HG02588 (cell line): ENCODE measurements at regions not wholly inside any gene's neighbourhood (a gene's known extent, or its start where the extent isn't known, plus 50 kb on each side); places are given as distances from the start of the nearest gene placed in this dataset.
"Not testable (repeated sequence)": the region's sequence is repeated elsewhere in the genome, so short reads cannot be mapped to it uniquely, and the experiment has no call there.

ENCODE experiments used
- ATAC-seq: cut with Tn5 transposase; IDR thresholded peaks from one replicate; pipeline ENCODE4 v1.9.1; 2021; ENCODE audit warnings: mild to moderate bottlenecking, moderate library complexity; ENCODE audit not compliant: unreplicated experiment

- no peak for ATAC-seq
Measured at GRCh38 chr9:106038266-106039001, 344.1 kb downstream of the TMEM38B start.

DNA sequence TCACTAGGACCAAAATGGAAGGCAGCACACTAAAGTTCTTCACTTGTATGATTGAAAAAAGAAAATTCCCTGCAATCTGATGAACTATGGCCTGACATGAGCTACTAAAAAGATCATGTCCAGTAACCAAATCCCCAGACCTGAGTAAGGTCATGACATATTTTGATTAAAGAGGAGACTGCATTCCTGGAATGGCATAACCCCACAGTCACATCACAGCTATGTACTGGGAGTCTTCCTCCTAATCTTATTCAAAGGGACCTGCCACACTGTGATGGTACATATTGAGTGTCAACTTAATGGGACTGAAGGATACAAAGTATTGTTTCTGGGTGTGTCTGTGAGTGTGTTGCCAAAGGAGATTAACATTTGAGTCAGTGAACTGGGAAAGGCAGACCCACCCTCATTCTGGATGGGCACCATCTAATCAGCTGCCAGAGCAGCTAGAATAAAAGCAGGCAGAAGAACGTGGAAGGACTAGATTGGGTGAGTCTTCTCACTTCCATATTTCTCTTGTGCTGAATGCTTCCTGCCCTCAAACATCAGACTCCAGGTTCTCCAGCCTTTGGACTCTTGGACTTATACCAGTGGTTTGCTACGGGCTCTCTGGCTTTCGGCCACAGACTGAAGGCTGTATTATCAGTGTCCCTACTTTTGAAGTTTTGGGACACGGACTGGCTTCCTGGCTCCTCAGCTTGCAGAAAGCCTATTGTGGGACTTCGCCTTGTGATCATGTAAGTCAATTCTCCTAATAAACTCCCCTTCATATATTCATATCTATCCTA, 345.0 kb downstream of the TMEM38B start:
- ATAC-seq, result no peak

GRCh38 chr9:106041920-106042319, 347.6 kb downstream of the TMEM38B start:
- not testable (repeated sequence) for ATAC-seq

DNA sequence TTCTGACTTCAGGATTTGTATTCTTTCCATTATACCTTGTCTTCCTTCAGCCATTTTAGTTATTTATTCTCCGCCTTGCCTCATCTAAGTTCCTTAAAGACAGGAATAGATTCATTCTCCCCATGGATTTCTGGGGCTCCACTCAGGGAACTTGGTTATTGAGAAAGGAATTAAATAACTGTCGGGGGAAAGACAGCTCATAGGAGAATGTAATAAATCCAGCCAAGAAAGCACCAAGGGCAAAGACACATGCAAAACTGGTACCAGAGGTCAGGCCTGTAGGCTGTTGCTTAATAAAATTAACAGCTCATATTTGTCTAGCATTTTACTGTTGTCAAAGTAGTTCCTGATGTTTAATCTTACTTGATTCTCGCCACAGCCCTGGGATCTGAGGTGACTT, 357.2 kb downstream of the TMEM38B start:
- ATAC-seq, result no peak

GRCh38 chr9:106052166-106052565, 357.8 kb downstream of the TMEM38B start:
- no peak for ATAC-seq

GRCh38 chr9:106052735-106053134, 358.4 kb downstream of the TMEM38B start:
- ATAC-seq, result no peak

DNA sequence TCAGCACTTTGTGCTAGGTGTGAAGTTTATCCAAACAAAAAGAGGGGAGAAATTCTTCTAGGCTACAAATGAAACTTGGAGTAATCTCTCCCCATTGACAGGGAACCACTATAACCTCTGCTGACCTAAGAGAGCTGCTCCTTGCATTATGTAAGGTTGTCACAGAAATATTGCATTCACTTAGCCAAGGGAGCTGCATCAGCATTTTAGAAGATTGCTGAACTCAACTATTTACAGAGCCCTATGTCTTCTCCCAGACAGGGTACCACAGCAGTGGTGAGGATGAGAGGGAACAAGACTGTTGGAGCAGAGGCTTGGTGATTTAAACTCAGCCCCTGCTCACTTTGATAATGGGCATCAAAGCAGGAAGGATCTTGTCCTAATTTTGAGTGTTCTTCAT, 362.0 kb downstream of the TMEM38B start:
- ATAC-seq, result no peak

- ATAC-seq, result no peak
Measured at GRCh38 chr9:106058460-106058859, 364.1 kb downstream of the TMEM38B start.

- no peak for ATAC-seq
Measured at GRCh38 chr9:106059886-106060285, 365.5 kb downstream of the TMEM38B start.

GRCh38 chr9:106060885-106061284, 366.5 kb downstream of the TMEM38B start:
- no peak for ATAC-seq

GRCh38 chr9:106062250-106062649, 367.9 kb downstream of the TMEM38B start:
- no peak for ATAC-seq

DNA sequence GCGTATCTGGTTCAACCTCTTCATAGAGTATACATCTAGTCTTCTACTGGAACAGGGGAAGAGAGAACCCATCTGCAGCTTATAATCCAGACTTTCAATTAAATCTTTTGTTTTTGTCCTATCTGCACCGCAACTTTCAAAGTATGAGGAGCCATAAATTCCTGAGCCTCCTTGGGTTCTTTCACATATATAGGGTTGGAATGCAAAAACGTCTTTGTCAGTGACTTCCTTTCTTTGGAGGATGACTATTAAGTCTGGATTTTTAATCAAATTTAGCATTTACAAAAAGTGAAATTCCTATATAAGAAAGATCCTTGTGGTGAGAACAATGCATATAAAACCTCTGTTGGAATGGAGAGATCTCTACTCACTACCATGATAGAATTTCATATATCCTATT, 370.8 kb downstream of the TMEM38B start:
- no peak for ATAC-seq

DNA sequence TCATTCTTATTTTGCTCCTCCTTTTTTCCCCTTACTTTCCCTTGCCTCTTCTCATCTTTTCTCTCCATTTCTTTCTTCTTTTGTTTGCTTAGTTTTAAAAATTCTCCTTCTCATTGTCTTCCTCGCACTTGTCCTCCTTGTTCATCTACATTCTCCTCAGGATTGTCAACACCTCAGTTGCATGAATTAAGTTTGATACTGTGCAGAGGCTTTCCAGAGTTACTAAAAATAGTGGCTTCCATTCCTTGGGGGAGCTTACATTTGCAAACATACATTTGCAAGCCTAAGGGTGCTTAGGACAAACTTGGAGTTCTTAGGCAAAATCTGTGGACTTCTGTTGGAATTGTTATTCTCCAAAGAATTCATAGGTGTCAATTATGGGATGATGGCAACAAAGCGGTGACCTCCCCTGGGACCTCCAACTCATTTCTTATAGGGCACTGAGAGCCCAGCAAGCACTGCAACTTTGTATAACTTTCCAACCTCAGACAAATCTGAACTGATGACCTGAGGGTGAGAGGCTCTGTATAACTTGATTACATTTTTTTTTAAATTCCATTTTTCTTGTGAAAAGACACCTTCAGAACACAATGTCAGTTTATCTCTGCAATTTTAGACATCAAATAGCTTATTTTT, 371.4 kb downstream of the TMEM38B start:
- ATAC-seq, result no peak

DNA sequence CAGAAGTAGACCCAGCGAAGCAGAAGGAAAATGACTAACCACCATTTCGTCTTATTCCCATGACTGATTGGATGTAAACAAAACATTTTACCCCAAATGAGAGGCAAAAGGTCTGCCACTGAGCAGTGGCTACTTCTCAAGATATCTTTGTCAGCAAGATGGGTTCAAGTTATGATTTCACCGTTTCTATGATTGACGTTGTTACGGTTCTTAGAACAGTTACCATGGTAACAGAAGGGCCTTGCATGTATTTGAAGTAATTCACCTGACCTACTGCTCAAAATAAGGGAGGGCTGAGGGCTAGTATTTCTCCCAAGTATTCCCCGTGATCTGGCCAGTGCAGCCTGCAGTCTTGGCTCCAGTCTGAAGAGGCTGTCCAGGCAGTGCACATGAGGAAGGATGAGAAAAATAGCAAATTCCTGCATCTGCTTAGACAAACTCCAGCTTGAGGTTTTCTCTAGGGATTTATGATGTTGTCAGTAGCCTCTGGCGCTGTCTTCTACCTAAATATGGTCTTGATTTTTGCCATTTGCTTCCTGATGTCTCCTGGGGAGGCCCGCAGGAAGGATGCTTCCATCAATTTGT, 372.7 kb downstream of the TMEM38B start:
- ATAC-seq, result no peak

- ATAC-seq, result no peak
Measured at GRCh38 chr9:106069241-106069640, 374.9 kb downstream of the TMEM38B start.

DNA sequence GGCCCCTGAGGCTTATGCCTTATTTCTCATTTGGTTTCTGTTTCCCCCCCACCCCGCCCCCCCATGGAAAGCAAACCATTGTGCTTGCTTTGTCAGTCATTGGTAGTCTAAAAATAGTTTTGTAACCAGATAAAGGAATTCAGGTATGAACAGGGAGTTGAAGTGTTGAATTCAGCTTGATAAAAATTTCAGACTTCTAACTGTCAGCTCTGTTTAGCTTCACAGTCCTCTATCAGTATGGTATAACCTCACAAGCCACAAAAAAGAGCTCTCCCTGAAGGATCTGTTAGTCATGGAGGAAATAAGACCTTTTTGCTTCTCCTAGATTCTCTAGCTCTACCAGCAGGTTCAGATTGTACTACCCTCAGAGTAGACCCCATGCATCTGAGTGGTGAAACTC, 378.1 kb downstream of the TMEM38B start:
- ATAC-seq, result no peak

DNA sequence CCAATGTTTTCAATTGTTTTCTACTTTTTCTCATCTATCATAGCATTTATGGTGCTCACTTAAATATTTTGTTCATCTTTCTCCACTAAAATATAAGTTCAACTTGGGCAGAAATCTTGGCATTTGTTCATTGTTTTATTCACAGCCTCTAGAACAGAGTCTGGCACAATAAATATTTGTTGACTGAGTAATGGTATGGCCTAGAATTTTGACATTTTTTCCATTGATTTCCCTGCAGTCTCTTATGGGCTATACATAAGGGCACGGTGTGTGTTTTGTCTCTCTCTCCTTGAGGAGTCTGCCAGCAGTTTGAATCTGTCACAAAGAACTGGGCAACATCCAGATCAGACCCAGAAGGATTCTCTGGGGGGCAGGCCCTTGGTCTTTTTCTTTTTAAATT, 379.7 kb downstream of the TMEM38B start:
- no peak for ATAC-seq

DNA sequence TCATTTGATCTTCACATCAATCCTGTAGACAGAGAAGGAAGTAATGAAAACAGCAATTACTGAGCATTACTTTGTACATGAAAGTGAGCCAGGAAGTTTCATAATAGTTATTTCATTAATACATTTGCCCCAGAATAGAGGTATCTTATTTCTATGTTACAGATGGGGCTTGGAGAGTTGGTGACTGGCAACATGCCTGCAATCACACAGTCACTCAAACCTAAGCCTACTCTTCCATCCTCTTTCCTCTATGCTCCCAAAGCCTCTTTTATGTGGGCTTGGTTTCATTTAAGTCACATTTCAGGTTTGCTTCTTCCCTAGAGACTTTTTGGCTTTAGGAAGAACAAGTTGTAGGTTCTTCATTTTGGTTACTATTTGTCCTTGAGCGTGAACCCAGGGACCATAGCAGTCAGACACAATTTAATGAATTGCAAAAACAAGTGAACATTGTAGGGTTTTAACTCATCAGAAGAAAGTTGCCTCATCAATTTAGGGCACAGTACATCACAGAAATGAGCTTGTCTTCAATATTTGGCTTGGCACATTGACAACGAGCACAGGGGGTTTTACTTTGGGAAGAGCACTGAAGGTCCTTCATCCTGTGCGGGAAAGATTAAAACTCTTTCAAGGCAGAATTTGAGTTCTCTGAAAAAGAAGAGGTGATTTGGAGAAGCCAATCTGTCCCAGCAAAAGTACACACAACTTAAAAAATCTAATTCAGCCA, 381.1 kb downstream of the TMEM38B start:
- ATAC-seq, result no peak

DNA sequence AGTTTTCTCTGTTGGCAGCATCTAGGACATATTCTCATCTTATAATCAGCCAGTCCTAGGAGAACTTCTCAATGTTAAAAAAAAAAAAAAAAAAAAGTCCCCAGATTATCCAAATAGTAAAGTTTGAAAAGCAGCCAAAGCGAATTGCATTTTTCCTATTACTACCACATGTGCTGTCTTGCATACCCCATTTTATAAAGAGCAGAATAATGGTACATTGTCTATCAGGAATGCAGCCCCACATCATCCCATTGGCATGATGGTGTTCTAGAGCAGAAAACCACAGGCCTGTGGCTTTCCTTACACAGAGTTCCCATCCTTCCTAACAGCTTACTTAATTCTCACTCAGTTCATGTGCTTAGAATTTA, 381.6 kb downstream of the TMEM38B start:
- no peak for ATAC-seq

- ATAC-seq, result no peak
Measured at GRCh38 chr9:106076711-106077110, 382.4 kb downstream of the TMEM38B start.

DNA sequence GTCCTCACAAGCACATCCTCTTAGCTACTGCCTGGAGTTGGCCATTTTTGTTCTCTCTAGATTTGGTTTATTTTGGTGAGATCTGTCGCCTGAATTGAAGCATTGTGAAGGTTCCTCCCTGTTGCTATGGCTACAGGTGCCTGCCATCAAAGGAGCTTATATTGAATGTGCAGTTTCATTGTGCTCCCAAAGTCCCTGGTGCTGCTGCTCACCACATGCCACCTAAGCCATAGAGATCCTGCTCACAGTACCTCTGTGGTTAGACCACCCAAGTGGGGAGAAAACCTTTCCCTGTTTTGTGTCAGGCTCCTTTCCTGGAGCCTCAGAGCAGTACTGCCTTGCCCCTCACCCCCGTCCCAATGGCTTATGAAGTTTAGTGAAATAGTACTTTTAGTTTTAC, 383.4 kb downstream of the TMEM38B start:
- no peak for ATAC-seq
